ENCODE measurements at regions not wholly inside any gene's neighbourhood (a gene's known extent, or its start where the extent isn't known, plus 50 kb on each side); places are given as distances from the start of the nearest gene placed in this dataset.

GRCh38 chr7:120030876-120031275, 242.1 kb upstream of the KCND2 start:
- TF ChIP-seq CTCF (IDR thresholded peaks at IDR 0.05) (no peak), HOXB13 (CRISPR knock-in tag; IDR thresholded peaks at IDR 0.05; ENCODE audit: low read depth) (no peak), ZFP36 (IDR thresholded peaks at IDR 0.05; ENCODE audit: borderline replicate concordance, partially characterized antibody) (no peak), MYC (IDR thresholded peaks at IDR 0.05; ENCODE audit: borderline replicate concordance, low read length) (no peak)
